ENCODE measurements at regions not wholly inside any gene's neighbourhood (a gene's known extent, or its start where the extent isn't known, plus 50 kb on each side); places are given as distances from the start of the nearest gene placed in this dataset.

GRCh38 chr2:12399240-12399639 is 317.5 kb upstream of the TRIB2 start:
- Mint-ChIP-seq H3K4me3 (peak overlapping the region; percentile 46), H3K9me3 (peaks cover 10% of the 10 kb centered on the region), H3K36me3 (no peaks in the 10 kb centered on the region), H3K4me1 (ENCODE audit: unreplicated experiment) (peaks cover 22% of the 10 kb centered on the region), H3K27me3 (no peaks in the 10 kb centered on the region), H3K27ac (peak overlapping the region; percentile 92)
- no peak for DNase-seq (ENCODE audit: extremely low spot score, unreplicated experiment)
- TF ChIP-seq, protein P1, sequence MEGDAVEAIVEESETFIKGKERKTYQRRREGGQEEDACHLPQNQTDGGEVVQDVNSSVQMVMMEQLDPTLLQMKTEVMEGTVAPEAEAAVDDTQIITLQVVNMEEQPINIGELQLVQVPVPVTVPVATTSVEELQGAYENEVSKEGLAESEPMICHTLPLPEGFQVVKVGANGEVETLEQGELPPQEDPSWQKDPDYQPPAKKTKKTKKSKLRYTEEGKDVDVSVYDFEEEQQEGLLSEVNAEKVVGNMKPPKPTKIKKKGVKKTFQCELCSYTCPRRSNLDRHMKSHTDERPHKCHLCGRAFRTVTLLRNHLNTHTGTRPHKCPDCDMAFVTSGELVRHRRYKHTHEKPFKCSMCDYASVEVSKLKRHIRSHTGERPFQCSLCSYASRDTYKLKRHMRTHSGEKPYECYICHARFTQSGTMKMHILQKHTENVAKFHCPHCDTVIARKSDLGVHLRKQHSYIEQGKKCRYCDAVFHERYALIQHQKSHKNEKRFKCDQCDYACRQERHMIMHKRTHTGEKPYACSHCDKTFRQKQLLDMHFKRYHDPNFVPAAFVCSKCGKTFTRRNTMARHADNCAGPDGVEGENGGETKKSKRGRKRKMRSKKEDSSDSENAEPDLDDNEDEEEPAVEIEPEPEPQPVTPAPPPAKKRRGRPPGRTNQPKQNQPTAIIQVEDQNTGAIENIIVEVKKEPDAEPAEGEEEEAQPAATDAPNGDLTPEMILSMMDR (conservative IDR thresholded peaks at IDR 0.05): no peak

DNA sequence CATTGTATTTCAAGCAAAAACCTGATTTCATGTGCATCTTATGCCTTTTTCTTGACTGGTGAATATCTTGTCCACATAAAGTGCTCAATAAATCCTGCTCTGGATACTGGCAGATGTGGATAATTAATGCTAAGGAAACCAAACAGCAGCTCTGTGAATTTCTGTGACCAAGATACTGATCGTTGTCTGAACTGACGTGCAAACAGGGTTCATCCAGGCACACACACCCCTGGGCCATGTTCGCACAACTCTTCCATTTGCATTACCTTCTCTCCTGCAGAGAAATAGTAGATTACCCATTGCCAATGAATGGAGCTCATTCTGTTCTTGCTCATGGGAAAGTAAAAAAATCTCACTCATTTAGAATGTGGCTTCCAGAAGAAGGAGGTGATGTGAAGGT is 316.2 kb upstream of the TRIB2 start:
- Mint-ChIP-seq H3K27ac (peak overlapping the region; percentile 61), H3K36me3 (no peaks in the 10 kb centered on the region), H3K4me3 (no peak overlapping the region), H3K4me1 (ENCODE audit: unreplicated experiment) (peaks cover 27% of the 10 kb centered on the region), H3K9me3 (peaks cover 10% of the 10 kb centered on the region), H3K27me3 (no peaks in the 10 kb centered on the region)
- DNase-seq (ENCODE audit: extremely low spot score, unreplicated experiment): no peak
- TF ChIP-seq, protein P1 (conservative IDR thresholded peaks at IDR 0.05): no peak

- Mint-ChIP-seq H3K4me1 (ENCODE audit: unreplicated experiment) (peaks cover 22% of the 10 kb centered on the region), H3K27me3 (no peaks in the 10 kb centered on the region)
These were observed 314.1 kb upstream of the TRIB2 start for GRCh38 chr2:12402440-12403139.

GRCh38 chr2:12404497-12404896 is 312.2 kb upstream of the TRIB2 start:
- peaks cover 14% of the 10 kb centered on the region for H3K4me1 Mint-ChIP-seq (ENCODE audit: unreplicated experiment)
- TF ChIP-seq, protein P1 (conservative IDR thresholded peaks at IDR 0.05): no peak
- no peaks in the 10 kb centered on the region for H3K36me3 Mint-ChIP-seq
- H3K27ac Mint-ChIP-seq: no peak overlapping the region
- H3K27me3 Mint-ChIP-seq: no peaks in the 10 kb centered on the region
- peaks cover 11% of the 10 kb centered on the region for H3K9me3 Mint-ChIP-seq
- no peak overlapping the region for H3K4me3 Mint-ChIP-seq
- DNase-seq (ENCODE audit: extremely low spot score, unreplicated experiment): no peak

More at GRCh38 chr2:12402440-12403139, 314.1 kb upstream of the TRIB2 start:
- no peak for DNase-seq (ENCODE audit: extremely low spot score, unreplicated experiment)
- Mint-ChIP-seq H3K4me3 (no peak overlapping the region), H3K27ac (no peak overlapping the region), H3K9me3 (peaks cover 10% of the 10 kb centered on the region), H3K36me3 (no peaks in the 10 kb centered on the region)
- TF ChIP-seq, protein P1 (conservative IDR thresholded peaks at IDR 0.05): no peak

- H3K27ac Mint-ChIP-seq: no peak overlapping the region
- DNase-seq (ENCODE audit: extremely low spot score, unreplicated experiment): no peak
- H3K36me3 Mint-ChIP-seq: peaks cover 5% of the 10 kb centered on the region
- H3K27me3 Mint-ChIP-seq: no peaks in the 10 kb centered on the region
- H3K9me3 Mint-ChIP-seq: peaks cover 13% of the 10 kb centered on the region
- no peak overlapping the region for H3K4me3 Mint-ChIP-seq
- peaks cover 5% of the 10 kb centered on the region for H3K4me1 Mint-ChIP-seq (ENCODE audit: unreplicated experiment)
- TF ChIP-seq, protein P1 (conservative IDR thresholded peaks at IDR 0.05): no peak
These were observed 309.6 kb upstream of the TRIB2 start for GRCh38 chr2:12407160-12407559.
